ENCODE measurements at regions not wholly inside any gene's neighbourhood (a gene's known extent, or its start where the extent isn't known, plus 50 kb on each side); places are given as distances from the start of the nearest gene placed in this dataset.

DNA sequence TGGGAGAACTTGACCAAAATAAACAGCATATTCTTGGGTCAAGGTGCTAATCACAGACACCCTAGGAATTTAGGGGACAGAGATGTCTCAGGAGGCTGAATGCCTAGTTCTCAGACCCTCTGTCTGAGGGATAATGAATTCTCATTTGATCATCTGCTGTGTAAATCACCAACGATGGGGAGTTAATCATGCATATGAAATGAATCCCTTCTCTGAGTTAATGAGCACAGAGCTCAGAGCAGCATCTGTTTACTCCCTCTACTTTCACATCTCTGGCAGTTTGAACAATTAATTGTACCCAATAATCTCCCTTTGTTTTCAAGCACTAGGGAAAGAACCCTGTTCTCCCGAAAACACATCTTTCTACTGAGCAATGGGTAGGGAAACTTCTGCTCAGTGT lies 129.4 kb upstream of the SRRM4 start:
- no peak overlapping the region for H3K4me3 ChIP-seq (ENCODE audit: low read depth, low read length)
- DNase-seq (ENCODE audit: low read depth), result no peak
- TF ChIP-seq, protein P1, sequence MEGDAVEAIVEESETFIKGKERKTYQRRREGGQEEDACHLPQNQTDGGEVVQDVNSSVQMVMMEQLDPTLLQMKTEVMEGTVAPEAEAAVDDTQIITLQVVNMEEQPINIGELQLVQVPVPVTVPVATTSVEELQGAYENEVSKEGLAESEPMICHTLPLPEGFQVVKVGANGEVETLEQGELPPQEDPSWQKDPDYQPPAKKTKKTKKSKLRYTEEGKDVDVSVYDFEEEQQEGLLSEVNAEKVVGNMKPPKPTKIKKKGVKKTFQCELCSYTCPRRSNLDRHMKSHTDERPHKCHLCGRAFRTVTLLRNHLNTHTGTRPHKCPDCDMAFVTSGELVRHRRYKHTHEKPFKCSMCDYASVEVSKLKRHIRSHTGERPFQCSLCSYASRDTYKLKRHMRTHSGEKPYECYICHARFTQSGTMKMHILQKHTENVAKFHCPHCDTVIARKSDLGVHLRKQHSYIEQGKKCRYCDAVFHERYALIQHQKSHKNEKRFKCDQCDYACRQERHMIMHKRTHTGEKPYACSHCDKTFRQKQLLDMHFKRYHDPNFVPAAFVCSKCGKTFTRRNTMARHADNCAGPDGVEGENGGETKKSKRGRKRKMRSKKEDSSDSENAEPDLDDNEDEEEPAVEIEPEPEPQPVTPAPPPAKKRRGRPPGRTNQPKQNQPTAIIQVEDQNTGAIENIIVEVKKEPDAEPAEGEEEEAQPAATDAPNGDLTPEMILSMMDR (IDR thresholded peaks at IDR 0.05; ENCODE audit: insufficient read depth, low read depth, low read length), result no peak

- DNase-seq (ENCODE audit: low read depth), result no peak
- TF ChIP-seq, protein P1 (IDR thresholded peaks at IDR 0.05; ENCODE audit: insufficient read depth, low read depth, low read length), result no peak
- H3K4me3 ChIP-seq (ENCODE audit: low read depth, low read length), result no peak overlapping the region
These were observed 127.7 kb upstream of the SRRM4 start for GRCh38 chr12:118853634-118854033.

DNA sequence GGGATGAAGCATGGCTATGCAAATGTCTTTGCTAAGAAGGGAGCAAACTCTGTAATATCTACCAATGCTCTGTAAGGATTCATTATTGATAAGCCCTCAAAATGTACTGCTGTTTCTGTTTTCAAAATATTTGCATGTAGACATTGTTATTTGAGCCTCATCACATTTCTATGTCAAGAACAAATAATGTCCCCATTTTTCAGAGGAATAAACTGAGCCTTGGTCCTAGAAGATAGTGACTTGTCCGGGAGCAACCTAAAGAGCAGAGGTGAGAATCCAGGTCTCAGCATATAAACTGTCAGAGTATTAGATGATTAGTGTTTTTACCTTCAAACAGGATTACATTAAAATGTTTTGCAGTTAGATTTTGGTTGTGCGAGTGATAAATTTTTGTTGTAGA lies 125.5 kb upstream of the SRRM4 start:
- TF ChIP-seq, protein P1 (IDR thresholded peaks at IDR 0.05; ENCODE audit: insufficient read depth, low read depth, low read length), result no peak
- no peak overlapping the region for H3K4me3 ChIP-seq (ENCODE audit: low read depth, low read length)
- DNase-seq (ENCODE audit: low read depth), result no peak

DNA sequence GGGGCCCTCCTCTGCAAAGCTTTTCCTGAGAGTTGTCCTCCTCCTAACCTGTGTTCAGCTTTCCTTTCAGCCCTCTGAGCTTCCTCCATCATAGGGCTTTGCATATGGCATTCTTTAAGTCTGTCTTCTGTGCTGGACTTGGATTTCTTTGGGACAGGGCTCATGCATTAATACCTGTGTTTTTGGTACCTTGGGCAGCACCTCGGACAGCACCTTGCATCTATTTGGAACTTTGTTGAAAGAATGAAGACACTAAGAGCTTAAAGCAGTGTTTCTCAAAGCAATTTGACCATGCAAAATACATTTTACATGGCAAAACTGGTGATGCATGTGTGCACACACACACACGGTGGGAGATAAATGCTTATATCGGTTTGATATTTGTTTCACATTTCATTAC lies 115.0 kb upstream of the SRRM4 start:
- DNase-seq (ENCODE audit: low read depth), result no peak
- TF ChIP-seq, protein P1 (IDR thresholded peaks at IDR 0.05; ENCODE audit: insufficient read depth, low read depth, low read length), result no peak
- no peak overlapping the region for H3K4me3 ChIP-seq (ENCODE audit: low read depth, low read length)

DNA sequence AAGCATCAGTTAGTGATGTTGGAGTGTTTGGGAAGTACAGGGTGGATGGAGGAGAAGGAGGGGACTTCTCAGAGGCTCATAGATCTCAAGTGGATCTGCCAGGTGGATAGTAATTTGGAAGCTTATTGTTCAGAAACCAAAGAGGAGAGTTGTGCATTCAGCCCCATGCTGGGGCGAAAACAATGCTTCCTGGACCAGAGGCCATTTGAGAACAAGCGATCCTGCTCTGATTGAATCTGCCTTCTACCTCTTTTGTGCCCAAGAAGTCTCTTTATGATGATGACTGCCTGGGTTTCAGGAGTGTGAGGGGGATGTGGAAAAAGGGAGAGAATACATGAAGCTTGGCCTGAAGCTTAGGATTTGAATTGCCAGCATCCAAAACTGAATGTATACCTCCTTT lies 110.8 kb upstream of the SRRM4 start:
- DNase-seq (ENCODE audit: low read depth), result no peak
- TF ChIP-seq, protein P1 (IDR thresholded peaks at IDR 0.05; ENCODE audit: insufficient read depth, low read depth, low read length), result no peak
- H3K4me3 ChIP-seq (ENCODE audit: low read depth, low read length), result no peak overlapping the region

- no peak overlapping the region for H3K4me3 ChIP-seq (ENCODE audit: low read depth, low read length)
- TF ChIP-seq, protein P1 (IDR thresholded peaks at IDR 0.05; ENCODE audit: insufficient read depth, low read depth, low read length), result no peak
- DNase-seq (ENCODE audit: low read depth), result no peak
These were observed 106.4 kb upstream of the SRRM4 start for GRCh38 chr12:118874698-118875548.

All from fibroblast of villous mesenchyme (primary cell).